ENCODE measurements at regions not wholly inside any gene's neighbourhood (a gene's known extent, or its start where the extent isn't known, plus 50 kb on each side); places are given as distances from the start of the nearest gene placed in this dataset.

- no peaks in the 10 kb centered on the region for H3K9me3 ChIP-seq
- DNase-seq (ENCODE audit: low spot score in 2 of 2) = no peak
- no peaks in the 10 kb centered on the region for H3K36me3 ChIP-seq (replicated peaks)
- H3K4me1 ChIP-seq = no peaks in the 10 kb centered on the region
- H3K27me3 ChIP-seq (ENCODE audit: low read depth) = no peaks in the 10 kb centered on the region; the same call in 1 of the 2 replicates
- in situ Hi-C loops (cut with MboI; ENCODE audit: low sequenced_read_pairs) = no loop called here
- no peak overlapping the region for H3K4me3 ChIP-seq
Measured at GRCh38 chr3:72190050-72190449, 405.1 kb upstream of the PROK2 start.

GRCh38 chr3:72189339-72189738 is 404.4 kb upstream of the PROK2 start:
- no peak for DNase-seq (ENCODE audit: low spot score in 2 of 2)
- H3K9me3 ChIP-seq = no peaks in the 10 kb centered on the region
- in situ Hi-C loops (cut with MboI; ENCODE audit: low sequenced_read_pairs) = no loop called here
- H3K4me3 ChIP-seq = no peak overlapping the region
- H3K27me3 ChIP-seq (ENCODE audit: low read depth) = no peaks in the 10 kb centered on the region; the same call in 1 of the 2 replicates
- H3K36me3 ChIP-seq (replicated peaks) = no peaks in the 10 kb centered on the region
- no peaks in the 10 kb centered on the region for H3K4me1 ChIP-seq

- Histone ChIP-seq H3K4me3 (no peak overlapping the region), H3K4me1 (no peaks in the 10 kb centered on the region), H3K27me3 (ENCODE audit: low read depth) (no peaks in the 10 kb centered on the region; the same call in 1 of the 2 replicates), H3K9me3 (0 out of 2 replicates have a peak, but pooled peaks cover 3% of the 10 kb centered on the region), H3K36me3 (replicated peaks) (no peaks in the 10 kb centered on the region)
- DNase-seq (ENCODE audit: low spot score in 2 of 2) = no peak
- in situ Hi-C loops (cut with MboI; ENCODE audit: low sequenced_read_pairs) = no loop called here
Measured at GRCh38 chr3:72188536-72188935, 403.6 kb upstream of the PROK2 start.

GRCh38 chr3:72187131-72187530 is 402.2 kb upstream of the PROK2 start:
- H3K36me3 ChIP-seq (replicated peaks) = no peaks in the 10 kb centered on the region
- H3K9me3 ChIP-seq = 0 out of 2 replicates have a peak, but pooled peaks cover 3% of the 10 kb centered on the region
- no peaks in the 10 kb centered on the region; the same call in 1 of the 2 replicates for H3K27me3 ChIP-seq (ENCODE audit: low read depth)
- in situ Hi-C loops (cut with MboI; ENCODE audit: low sequenced_read_pairs) = no loop called here
- no peak for DNase-seq (ENCODE audit: low spot score in 2 of 2)
- H3K4me1 ChIP-seq = no peaks in the 10 kb centered on the region
- H3K4me3 ChIP-seq = no peak overlapping the region

- DNase-seq (ENCODE audit: low spot score in 2 of 2) = no peak
- H3K4me1 ChIP-seq = no peaks in the 10 kb centered on the region
- H3K9me3 ChIP-seq = 0 out of 2 replicates have a peak, but pooled peaks cover 3% of the 10 kb centered on the region
- H3K36me3 ChIP-seq (replicated peaks) = no peaks in the 10 kb centered on the region
- no peaks in the 10 kb centered on the region for H3K27me3 ChIP-seq (ENCODE audit: low read depth)
- no peak overlapping the region for H3K4me3 ChIP-seq
- in situ Hi-C loops (cut with MboI; ENCODE audit: low sequenced_read_pairs) = no loop called here
Measured at GRCh38 chr3:72186400-72186855, 401.5 kb upstream of the PROK2 start.

- DNase-seq (ENCODE audit: low spot score in 2 of 2) = no peak
- H3K4me1 ChIP-seq = no peaks in the 10 kb centered on the region
- in situ Hi-C loops (cut with MboI; ENCODE audit: low sequenced_read_pairs) = no loop called here
- no peak overlapping the region for H3K4me3 ChIP-seq
- no peaks in the 10 kb centered on the region for H3K36me3 ChIP-seq (replicated peaks)
- H3K27me3 ChIP-seq (ENCODE audit: low read depth) = peaks cover 2% of the 10 kb centered on the region; the same call in 1 of the 2 replicates
- H3K9me3 ChIP-seq = 0 out of 2 replicates have a peak, but pooled peaks cover 3% of the 10 kb centered on the region
Measured at GRCh38 chr3:72185549-72186399, 400.8 kb upstream of the PROK2 start.

- H3K4me3 ChIP-seq = no peak overlapping the region
- no peaks in the 10 kb centered on the region for H3K4me1 ChIP-seq
- H3K36me3 ChIP-seq (replicated peaks) = no peaks in the 10 kb centered on the region
- peaks cover 10% of the 10 kb centered on the region for H3K27me3 ChIP-seq (ENCODE audit: low read depth)
- H3K9me3 ChIP-seq = 0 out of 2 replicates have a peak, but pooled peaks cover 3% of the 10 kb centered on the region
- DNase-seq (ENCODE audit: low spot score in 2 of 2) = no peak
- in situ Hi-C loops (cut with MboI; ENCODE audit: low sequenced_read_pairs) = no loop called here
Measured at GRCh38 chr3:72183489-72183888, 398.5 kb upstream of the PROK2 start.

- 0 out of 2 replicates have a peak, but pooled peaks cover 3% of the 10 kb centered on the region for H3K9me3 ChIP-seq
- no peaks in the 10 kb centered on the region for H3K4me1 ChIP-seq
- in situ Hi-C loops (cut with MboI; ENCODE audit: low sequenced_read_pairs) = no loop called here
- no peak for DNase-seq (ENCODE audit: low spot score in 2 of 2)
- H3K36me3 ChIP-seq (replicated peaks) = no peaks in the 10 kb centered on the region
- no peak overlapping the region for H3K4me3 ChIP-seq
- peaks cover 10% of the 10 kb centered on the region for H3K27me3 ChIP-seq (ENCODE audit: low read depth)
Measured at GRCh38 chr3:72182206-72182605, 397.3 kb upstream of the PROK2 start.

GRCh38 chr3:72181251-72181650 is 396.3 kb upstream of the PROK2 start:
- DNase-seq (ENCODE audit: low spot score in 2 of 2) = no peak
- H3K27me3 ChIP-seq (ENCODE audit: low read depth) = peaks cover 10% of the 10 kb centered on the region
- in situ Hi-C loops (cut with MboI; ENCODE audit: low sequenced_read_pairs) = no loop called here
- H3K9me3 ChIP-seq = 0 out of 2 replicates have a peak, but pooled peaks cover 3% of the 10 kb centered on the region
- no peak overlapping the region for H3K4me3 ChIP-seq
- no peaks in the 10 kb centered on the region for H3K4me1 ChIP-seq
- H3K36me3 ChIP-seq (replicated peaks) = no peaks in the 10 kb centered on the region

GRCh38 chr3:72180405-72180804 is 395.5 kb upstream of the PROK2 start:
- Histone ChIP-seq H3K36me3 (replicated peaks) (no peaks in the 10 kb centered on the region), H3K4me1 (no peaks in the 10 kb centered on the region), H3K9me3 (0 out of 2 replicates have a peak, but pooled peaks cover 3% of the 10 kb centered on the region), H3K27me3 (ENCODE audit: low read depth) (peaks cover 10% of the 10 kb centered on the region), H3K4me3 (no peak overlapping the region)
- no peak for DNase-seq (ENCODE audit: low spot score in 2 of 2)
- in situ Hi-C loops (cut with MboI; ENCODE audit: low sequenced_read_pairs) = no loop called here

- Histone ChIP-seq H3K4me3 (no peak overlapping the region), H3K36me3 (replicated peaks) (no peaks in the 10 kb centered on the region), H3K27me3 (ENCODE audit: low read depth) (peaks cover 10% of the 10 kb centered on the region), H3K4me1 (no peaks in the 10 kb centered on the region), H3K9me3 (0 out of 2 replicates have a peak, but pooled peaks cover 3% of the 10 kb centered on the region)
- no peak for DNase-seq (ENCODE audit: low spot score in 2 of 2)
- in situ Hi-C loops (cut with MboI; ENCODE audit: low sequenced_read_pairs) = no loop called here
Measured at GRCh38 chr3:72179107-72179464, 394.1 kb upstream of the PROK2 start.

GRCh38 chr3:72178463-72179106 is 393.6 kb upstream of the PROK2 start:
- Histone ChIP-seq H3K36me3 (replicated peaks) (no peaks in the 10 kb centered on the region), H3K4me1 (no peaks in the 10 kb centered on the region), H3K27me3 (ENCODE audit: low read depth) (peaks cover 10% of the 10 kb centered on the region), H3K9me3 (no peaks in the 10 kb centered on the region), H3K4me3 (no peak overlapping the region)
- no peak for DNase-seq (ENCODE audit: low spot score in 2 of 2)
- in situ Hi-C loops (cut with MboI; ENCODE audit: low sequenced_read_pairs) = no loop called here

- no peaks in the 10 kb centered on the region for H3K4me1 ChIP-seq
- no peaks in the 10 kb centered on the region for H3K36me3 ChIP-seq (replicated peaks)
- H3K27me3 ChIP-seq (ENCODE audit: low read depth) = peaks cover 10% of the 10 kb centered on the region
- in situ Hi-C loops (cut with MboI; ENCODE audit: low sequenced_read_pairs) = no loop called here
- no peaks in the 10 kb centered on the region for H3K9me3 ChIP-seq
- no peak for DNase-seq (ENCODE audit: low spot score in 2 of 2)
- H3K4me3 ChIP-seq = no peak overlapping the region
Measured at GRCh38 chr3:72177075-72178050, 392.4 kb upstream of the PROK2 start.
